HCT116 (cell line): ENCODE measurements at regions not wholly inside any gene's neighbourhood (a gene's known extent, or its start where the extent isn't known, plus 50 kb on each side); places are given as distances from the start of the nearest gene placed in this dataset.
"Not testable (repeated sequence)": the region's sequence is repeated elsewhere in the genome, so short reads cannot be mapped to it uniquely, and the experiment has no call there.

Experiments
- CTCF ChIP-seq, 3 experiments: fragments of 200-600 bp in 1 of 3; sonication (generic) in 1 of 3; IDR thresholded peaks in 2 of 3; conservative IDR thresholded peaks in 1 of 3; 2 replicates each; pipeline ENCODE4 v1.5.1; 2012 to 2017; ENCODE audit warnings: low read depth in 2 of 3, low read length in 2 of 3, antibody characterized with exemption in 1 of 3, borderline replicate concordance in 1 of 3, control low read depth in 1 of 3, mild to moderate bottlenecking in 1 of 3, mixed read lengths in 1 of 3, mixed run types in 1 of 3, moderate library complexity in 1 of 3; ENCODE audit not compliant: insufficient read depth in 1 of 3
- EZH2 ChIP-seq: fragments of 200-600 bp; sonication (generic); IDR thresholded peaks from 2 replicates; pipeline ENCODE4 v1.6.1; 2017; ENCODE audit warnings: antibody characterized with exemption, mixed run types
- TCF7L2 ChIP-seq: IDR thresholded peaks from 2 replicates; pipeline ENCODE4 v1.7.0; 2011; ENCODE audit warnings: borderline replicate concordance, inconsistent platforms; ENCODE audit not compliant: insufficient read depth, insufficient read length; ENCODE audit errors: extremely low read depth

GRCh38 chr5:92631237-92631701, 949.8 kb downstream of the NR2F1-AS1 start:
- TF ChIP-seq TCF7L2; CTCF (IDR thresholded peaks at IDR 0.05 in 2 of 3, conservative IDR thresholded peaks at IDR 0.05 in 1 of 3; ENCODE audit: borderline replicate concordance in 1 of 3, insufficient read depth in 1 of 3, low read depth in 2 of 3, low read length in 2 of 3); EZH2: not testable (repeated sequence)
